GM19239 (cell line): ENCODE measurements at regions not wholly inside any gene's neighbourhood (a gene's known extent, or its start where the extent isn't known, plus 50 kb on each side); places are given as distances from the start of the nearest gene placed in this dataset.

Experiments
- DNase-seq: peaks from one replicate; pipeline ENCODE4 v3.0.0; 2011; ENCODE audit warnings: low spot score; ENCODE audit not compliant: insufficient read length
- FAIRE-seq: peaks from 2 replicates; lab custom pipeline; 2011; peaks lifted over from hg19 to GRCh38; lab: Jason Lieb, UNC

GRCh38 chr18:25669741-25670140 is 317.8 kb upstream of the ZNF521 start:
- DNase-seq (no peak), FAIRE-seq (no peak)

DNA sequence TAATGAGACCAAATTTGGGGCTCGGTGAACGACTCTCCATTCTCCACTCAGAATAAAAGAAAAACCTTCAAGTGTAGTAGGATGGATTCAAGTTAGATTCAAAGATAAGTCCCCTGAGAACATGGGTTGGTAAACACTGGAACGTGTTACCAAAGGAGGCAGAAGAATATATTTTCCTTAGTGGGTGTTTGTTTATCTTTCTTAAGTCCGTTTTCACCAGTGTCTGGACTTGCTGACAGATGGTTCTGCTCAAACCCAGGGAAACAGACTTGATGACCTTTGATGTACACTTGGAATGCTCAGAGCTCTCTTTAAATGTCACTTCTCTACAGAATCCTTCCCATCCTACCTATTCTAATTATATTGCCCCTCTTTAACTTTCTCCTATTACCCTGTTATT is 310.3 kb upstream of the ZNF521 start:
- DNase-seq (no peak), FAIRE-seq (no peak)

GRCh38 chr18:25661831-25662230 is 309.9 kb upstream of the ZNF521 start:
- no peak for DNase-seq
- FAIRE-seq = no peak

DNA sequence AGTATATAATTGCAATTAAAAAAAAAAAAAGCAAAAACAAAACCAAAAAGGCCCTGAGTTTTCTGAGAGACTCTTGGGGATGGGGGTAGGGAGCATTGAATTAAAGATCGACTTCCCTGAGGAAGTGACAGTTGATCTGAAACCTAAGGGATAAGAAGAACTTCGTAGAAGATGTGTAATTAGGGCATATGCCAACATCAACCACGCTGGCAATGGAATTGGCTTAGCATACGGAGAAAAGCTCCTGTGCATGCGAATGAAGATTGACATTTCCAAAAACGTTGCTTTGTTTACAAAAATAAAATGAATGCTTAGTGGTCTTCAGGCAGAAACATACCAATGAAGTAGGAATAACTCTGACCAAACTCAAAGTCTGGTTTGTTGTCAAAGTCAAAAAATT is 307.6 kb upstream of the ZNF521 start:
- no peak for FAIRE-seq
- DNase-seq = no peak

- DNase-seq (no peak), FAIRE-seq (no peak)
These were observed 306.5 kb upstream of the ZNF521 start for GRCh38 chr18:25658476-25658875.

DNA sequence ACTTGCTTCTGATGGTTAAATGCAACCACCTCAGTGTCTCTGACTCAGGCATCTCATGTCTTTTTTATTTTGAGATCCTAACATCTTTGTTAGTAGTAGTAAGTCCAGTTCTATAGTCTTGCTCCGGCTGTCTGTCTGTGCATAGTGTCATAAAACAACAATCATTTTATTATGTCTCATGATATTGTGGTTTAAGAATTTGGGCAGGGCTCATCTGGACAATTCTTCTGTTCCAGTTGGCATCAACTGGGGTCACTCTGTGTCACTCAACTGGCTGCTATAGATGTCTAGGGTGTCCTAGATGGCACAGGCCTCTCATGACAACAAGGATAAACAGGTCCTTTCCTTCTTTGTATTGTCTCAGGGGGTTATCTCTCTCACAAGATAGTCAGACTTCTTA is 299.6 kb upstream of the ZNF521 start:
- FAIRE-seq (no peak), DNase-seq (no peak)

DNA sequence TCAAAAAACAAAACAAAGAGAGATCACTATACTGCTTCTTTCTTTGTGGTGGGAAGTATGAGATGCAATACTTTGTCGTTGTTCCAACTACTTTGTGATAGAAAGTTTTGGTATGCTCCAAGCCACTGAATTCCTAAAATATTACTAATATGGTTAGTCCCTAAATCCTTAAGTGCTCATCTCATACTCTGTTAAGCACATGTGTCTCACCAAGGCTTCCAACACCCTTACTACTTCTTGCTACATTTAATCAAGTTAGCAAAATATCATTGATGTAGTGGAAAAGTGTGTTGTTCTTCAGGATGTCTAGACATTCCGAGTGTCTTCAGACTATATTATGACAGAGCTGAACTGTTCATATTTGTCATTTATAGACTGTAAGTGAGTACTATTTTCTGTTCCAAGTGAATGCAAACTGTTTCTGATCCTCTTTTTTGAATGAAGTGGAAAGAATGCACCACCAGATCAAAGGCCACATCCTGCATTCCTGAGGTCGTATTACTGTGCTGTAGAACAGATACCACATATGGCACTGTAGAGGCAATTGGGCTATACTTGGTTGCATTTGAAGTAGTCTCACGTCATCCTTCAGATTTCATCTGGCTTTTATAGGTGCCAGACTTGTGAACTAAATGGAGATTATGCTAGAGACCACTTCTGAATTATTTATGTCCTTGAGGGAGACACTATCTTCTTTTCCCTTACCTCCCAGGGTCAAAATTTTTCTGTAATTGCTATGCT is 298.4 kb upstream of the ZNF521 start:
- FAIRE-seq (no peak), DNase-seq (no peak)

GRCh38 chr18:25648716-25649260 is 296.8 kb upstream of the ZNF521 start:
- FAIRE-seq (no peak), DNase-seq (no peak)

- DNase-seq (no peak), FAIRE-seq (no peak)
These were observed 295.4 kb upstream of the ZNF521 start for GRCh38 chr18:25647404-25647803.

DNA sequence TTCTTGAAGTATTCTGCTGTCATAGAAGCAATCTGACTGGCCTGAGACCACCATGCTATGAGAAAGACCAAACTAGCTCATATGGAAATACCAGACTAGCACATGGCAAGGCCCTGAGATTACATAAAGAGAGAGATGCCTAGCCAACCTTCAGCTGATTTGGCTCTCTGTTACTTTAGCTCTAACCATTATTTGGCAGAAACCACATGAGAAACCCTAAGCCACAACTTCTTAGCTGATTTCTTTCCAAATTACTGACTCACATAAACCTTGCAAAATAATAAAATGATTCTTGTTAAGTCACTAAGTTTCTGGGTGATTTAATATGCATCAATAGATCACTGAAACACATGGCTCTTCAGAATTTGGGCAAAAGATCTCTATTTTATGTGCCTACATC is 295.0 kb upstream of the ZNF521 start:
- DNase-seq (no peak), FAIRE-seq (no peak)

DNA sequence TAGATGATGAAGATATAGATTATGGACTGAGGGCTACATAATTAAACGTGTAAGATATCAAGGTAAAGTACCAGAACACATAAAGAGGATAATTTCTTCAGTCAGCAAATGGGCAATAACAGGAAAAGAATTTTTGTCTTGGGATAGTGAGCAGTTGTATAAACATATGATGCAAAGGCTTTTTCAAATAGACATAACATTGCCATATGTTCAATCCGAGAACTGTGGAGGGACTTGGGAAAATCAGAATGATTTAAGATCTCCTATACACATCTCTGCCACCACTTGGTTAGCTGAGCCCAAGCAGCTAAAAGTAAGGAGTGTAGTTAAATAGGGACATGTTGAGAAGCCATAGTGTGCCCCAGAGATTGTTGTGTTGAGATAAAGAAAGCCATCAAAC is 287.6 kb upstream of the ZNF521 start:
- FAIRE-seq = no peak
- no peak for DNase-seq

GRCh38 chr18:25633563-25633962 is 281.6 kb upstream of the ZNF521 start:
- FAIRE-seq = no peak
- DNase-seq = no peak

GRCh38 chr18:25630682-25631081 is 278.7 kb upstream of the ZNF521 start:
- no peak for FAIRE-seq

DNA sequence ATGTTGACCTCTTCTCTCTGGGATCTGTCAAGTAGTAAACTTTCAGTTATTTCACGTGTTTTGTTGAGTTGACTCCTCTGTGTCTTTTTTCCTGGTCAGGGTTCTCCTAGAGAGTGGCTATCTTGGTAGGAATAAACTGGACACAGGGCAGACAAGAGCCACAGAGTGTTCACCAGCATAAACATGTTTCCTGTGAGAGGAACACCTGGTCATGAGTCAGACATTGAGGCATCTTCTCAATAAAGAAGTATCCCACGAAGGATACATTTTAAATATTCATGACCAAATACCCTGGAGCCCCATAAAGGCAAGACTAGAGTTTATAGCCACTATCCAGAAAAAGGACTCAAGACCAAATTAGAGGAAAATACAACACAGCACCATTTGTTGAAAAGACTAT is 269.7 kb upstream of the ZNF521 start:
- DNase-seq (no peak), FAIRE-seq (no peak)

More at GRCh38 chr18:25630682-25631081, 278.7 kb upstream of the ZNF521 start:
- no peak for DNase-seq

DNA sequence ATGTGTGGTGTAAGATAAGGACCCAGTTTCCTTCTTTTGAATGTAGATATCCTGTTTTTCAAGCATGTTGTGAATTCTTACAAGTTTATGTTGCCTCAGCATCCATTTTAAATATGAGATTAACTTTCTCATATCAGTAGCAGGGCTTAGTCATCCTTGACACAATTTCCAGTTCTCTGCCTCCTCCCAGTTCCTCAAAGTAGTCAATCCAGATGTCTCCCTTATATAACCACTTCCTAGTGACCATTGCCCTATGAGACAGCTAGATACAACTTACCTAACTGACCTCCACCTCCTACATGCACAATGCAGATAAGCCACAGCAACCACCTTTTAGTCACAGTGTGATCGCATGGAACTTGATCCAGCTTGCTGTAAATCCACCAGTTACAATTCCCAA is 269.2 kb upstream of the ZNF521 start:
- no peak for FAIRE-seq
- DNase-seq = no peak

DNA sequence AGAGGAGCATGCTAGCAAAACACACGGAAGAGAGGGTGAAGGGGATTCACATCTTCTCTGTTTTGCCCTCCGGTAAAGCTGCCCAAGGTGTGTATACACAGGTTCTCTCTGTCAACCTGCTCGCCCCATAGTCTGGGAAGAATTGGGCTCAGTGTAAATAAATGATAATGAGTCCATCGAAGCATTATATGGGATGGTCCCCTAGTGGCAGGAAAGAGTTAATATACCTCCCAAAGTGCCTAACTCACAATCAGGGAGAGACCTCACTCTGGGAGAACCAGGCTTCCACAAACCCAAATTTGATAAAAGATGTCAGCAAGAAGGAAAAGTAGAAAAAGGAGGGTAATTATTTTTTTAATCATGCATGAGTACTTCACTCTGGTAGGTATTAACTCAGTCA is 262.2 kb upstream of the ZNF521 start:
- FAIRE-seq (no peak), DNase-seq (no peak)

GRCh38 chr18:25612466-25612865 is 260.5 kb upstream of the ZNF521 start:
- no peak for FAIRE-seq
- no peak for DNase-seq

- FAIRE-seq (no peak), DNase-seq (no peak)
These were observed 256.1 kb upstream of the ZNF521 start for GRCh38 chr18:25608091-25608490.

DNA sequence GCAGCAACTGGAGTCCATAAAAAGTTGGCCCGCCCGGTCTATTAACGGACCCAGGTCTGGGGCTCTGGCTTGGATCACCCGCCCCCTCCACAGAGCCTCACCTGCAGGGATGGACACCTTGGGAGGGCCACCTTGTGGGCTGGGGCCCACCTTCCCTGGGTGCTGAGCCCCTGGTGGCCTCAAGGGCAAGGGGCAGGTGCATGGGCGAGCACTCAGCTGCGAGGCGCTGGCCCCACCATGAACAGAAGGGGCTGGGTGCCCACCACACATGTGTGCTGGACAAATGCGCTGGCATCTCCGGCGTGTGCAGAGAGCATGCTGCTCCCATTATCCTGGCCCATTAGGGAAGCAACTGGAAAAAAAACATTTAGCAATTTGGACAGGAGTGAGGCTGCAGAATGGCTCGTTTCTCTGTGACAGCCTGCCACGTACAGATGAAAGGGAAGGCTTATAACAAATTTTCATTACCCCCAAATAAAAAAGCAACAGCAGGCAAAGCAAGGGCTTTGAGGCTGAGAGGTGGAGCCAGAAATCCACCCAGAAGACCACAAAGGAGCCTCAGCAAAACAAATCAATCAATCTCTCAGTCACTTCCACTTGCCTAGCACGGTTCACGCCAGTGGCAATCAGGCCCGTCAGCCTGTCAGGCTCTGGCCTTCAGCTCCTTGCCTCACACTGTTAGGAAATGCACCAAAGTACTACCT is 253.1 kb upstream of the ZNF521 start:
- no peak for FAIRE-seq

DNA sequence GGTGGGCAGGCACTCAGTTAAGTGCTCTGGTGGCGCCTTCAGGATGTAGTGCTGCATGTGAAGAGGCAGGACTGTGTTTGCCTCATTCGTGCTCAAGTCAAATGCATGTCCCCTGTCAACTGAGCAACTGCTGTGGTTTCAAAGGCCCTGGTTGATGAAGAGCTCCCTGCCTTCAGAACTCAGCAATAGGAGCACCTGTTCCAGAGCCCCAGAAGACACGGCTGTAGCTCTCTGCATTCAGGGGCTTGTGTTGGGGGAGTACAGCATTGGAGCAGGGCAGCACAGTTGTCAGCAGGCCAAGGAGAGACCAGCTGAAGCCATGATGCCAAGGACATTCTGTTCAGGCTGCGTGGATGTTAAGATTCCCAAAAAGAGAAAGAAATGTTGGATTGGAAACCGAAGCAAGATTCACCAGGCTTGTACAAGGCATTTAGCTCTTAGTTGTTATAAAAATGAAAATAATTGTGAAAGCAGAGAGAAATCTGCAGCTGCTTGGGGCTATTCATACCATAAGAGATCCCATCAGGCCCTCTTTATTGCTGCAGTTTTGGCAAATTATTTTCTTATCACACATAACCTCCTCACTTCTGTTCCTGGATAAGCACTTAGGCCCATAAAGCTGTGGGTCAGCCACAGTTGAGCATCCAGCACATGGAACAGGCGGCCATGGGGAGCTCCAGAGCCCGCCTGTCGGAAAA is 252.4 kb upstream of the ZNF521 start:
- FAIRE-seq = no peak
- no peak for DNase-seq

More for the DNA sequence above, 253.1 kb upstream of the ZNF521 start:
- DNase-seq = no peak

- FAIRE-seq (no peak), DNase-seq (no peak)
These were observed 247.5 kb upstream of the ZNF521 start for GRCh38 chr18:25599443-25599842.
